Osteoblast (primary cell): ENCODE measurements at regions not wholly inside any gene's neighbourhood (a gene's known extent, or its start where the extent isn't known, plus 50 kb on each side); places are given as distances from the start of the nearest gene placed in this dataset.

ENCODE experiments used
- DNase-seq: peaks from one replicate; pipeline ENCODE4 v3.0.0; 2011; ENCODE audit warnings: low spot score, mixed read lengths; ENCODE audit not compliant: insufficient read length; ENCODE audit errors: missing footprints
- H2AFZ ChIP-seq: 2 replicates; pipeline ENCODE4 v1.6.0; 2011; ENCODE audit warnings: mild to moderate bottlenecking, low read length
- H3K27ac ChIP-seq: 2 replicates; pipeline ENCODE4 v1.5.1; 2011; ENCODE audit warnings: mild to moderate bottlenecking, low read depth, low read length, moderate library complexity
- H3K27me3 ChIP-seq: 2 replicates; pipeline ENCODE4 v1.6.0; 2012; ENCODE audit warnings: mild to moderate bottlenecking, control low read depth, inconsistent platforms, low read length, moderate library complexity; ENCODE audit not compliant: insufficient read depth
- H3K36me3 ChIP-seq: 2 replicates; pipeline ENCODE4 v1.5.1; 2011; ENCODE audit warnings: mild to moderate bottlenecking, low read length, control low read depth, moderate library complexity; ENCODE audit not compliant: insufficient read depth
- H3K4me1 ChIP-seq: 2 replicates; pipeline ENCODE4 v1.5.1; 2011; ENCODE audit warnings: mild to moderate bottlenecking, low read length, control low read depth, moderate library complexity; ENCODE audit not compliant: insufficient read depth
- H3K4me2 ChIP-seq: 2 replicates; pipeline ENCODE4 v1.6.0; 2011; ENCODE audit warnings: mild to moderate bottlenecking, low read length; ENCODE audit not compliant: insufficient read depth
- H3K4me3 ChIP-seq: fragments of 200-600 bp; sonication (generic); 3 replicates; pipeline ENCODE4 v1.5.1; 2012; ENCODE audit warnings: mild to moderate bottlenecking, low read length, inconsistent platforms; ENCODE audit not compliant: insufficient read depth
- H3K79me2 ChIP-seq: 2 replicates; pipeline ENCODE4 v1.6.0; 2012; ENCODE audit warnings: mild to moderate bottlenecking, low read length, control low read depth, inconsistent platforms; ENCODE audit not compliant: insufficient read depth
- H3K9me3 ChIP-seq: 2 replicates; pipeline ENCODE4 v1.5.1; 2011; ENCODE audit warnings: low read depth, low read length, control low read depth
- H4K20me1 ChIP-seq: 2 replicates; pipeline ENCODE4 v1.6.0; 2012; ENCODE audit warnings: mild to moderate bottlenecking, low read length, control low read depth; ENCODE audit not compliant: insufficient read depth
- CTCF ChIP-seq: IDR thresholded peaks from 2 replicates; pipeline ENCODE4 v1.5.1; 2011; ENCODE audit warnings: mild to moderate bottlenecking, low read depth, low read length, moderate library complexity; ENCODE audit errors: extremely low read depth

GRCh38 chr20:6583134-6583738, 184.2 kb upstream of the BMP2 start:
- H3K4me2 ChIP-seq, result no peak overlapping the region
- no peak for DNase-seq

GRCh38 chr20:6582449-6582848, 185.0 kb upstream of the BMP2 start:
- H3K36me3 ChIP-seq, result no peaks in the 10 kb centered on the region
- no peak overlapping the region for H3K27ac ChIP-seq
- TF ChIP-seq CTCF, result no peak
- H3K9me3 ChIP-seq, result no peaks in the 10 kb centered on the region
- H3K4me1 ChIP-seq, result peaks cover 6% of the 10 kb centered on the region
- DNase-seq, result peak; percentile 49
- H3K4me2 ChIP-seq, result no peak overlapping the region
- no peak overlapping the region for H2AFZ ChIP-seq
- H3K27me3 ChIP-seq, result no peaks in the 10 kb centered on the region
- H3K79me2 ChIP-seq, result no peaks in the 10 kb centered on the region
- H4K20me1 ChIP-seq, result no peaks in the 10 kb centered on the region
- no peak overlapping the region for H3K4me3 ChIP-seq

More at GRCh38 chr20:6583134-6583738, 184.2 kb upstream of the BMP2 start:
- Histone ChIP-seq H3K27me3 (no peaks in the 10 kb centered on the region), H3K36me3 (no peaks in the 10 kb centered on the region), H3K4me1 (peaks cover 6% of the 10 kb centered on the region), H3K4me3 (no peak overlapping the region), H3K27ac (no peak overlapping the region), H3K9me3 (no peaks in the 10 kb centered on the region), H4K20me1 (no peaks in the 10 kb centered on the region), H3K79me2 (no peaks in the 10 kb centered on the region), H2AFZ (no peak overlapping the region)
- TF ChIP-seq CTCF, result peak; percentile 80

- Histone ChIP-seq H4K20me1 (no peaks in the 10 kb centered on the region), H3K27ac (no peak overlapping the region), H3K36me3 (no peaks in the 10 kb centered on the region), H2AFZ (no peak overlapping the region), H3K4me3 (no peak overlapping the region), H3K9me3 (no peaks in the 10 kb centered on the region), H3K4me1 (peaks cover 6% of the 10 kb centered on the region), H3K4me2 (no peak overlapping the region), H3K27me3 (no peaks in the 10 kb centered on the region), H3K79me2 (no peaks in the 10 kb centered on the region)
- TF ChIP-seq CTCF, result no peak
- DNase-seq, result no peak
These were observed 187.0 kb upstream of the BMP2 start for GRCh38 chr20:6580486-6580885.

- no peak for TF ChIP-seq CTCF
- Histone ChIP-seq H3K9me3 (no peaks in the 10 kb centered on the region), H3K4me1 (peaks cover 6% of the 10 kb centered on the region), H3K27me3 (no peaks in the 10 kb centered on the region), H3K4me3 (no peak overlapping the region), H4K20me1 (no peaks in the 10 kb centered on the region), H3K4me2 (no peak overlapping the region), H3K27ac (no peak overlapping the region), H2AFZ (no peak overlapping the region), H3K79me2 (no peaks in the 10 kb centered on the region), H3K36me3 (no peaks in the 10 kb centered on the region)
- DNase-seq, result no peak
These were observed 187.7 kb upstream of the BMP2 start for GRCh38 chr20:6579824-6580223.
